Right lobe of liver (tissue), 4 donors: ENCODE measurements at regions not wholly inside any gene's neighbourhood (a gene's known extent, or its start where the extent isn't known, plus 50 kb on each side); places are given as distances from the start of the nearest gene placed in this dataset.
"Not testable (repeated sequence)": the region's sequence is repeated elsewhere in the genome, so short reads cannot be mapped to it uniquely, and the experiment has no call there.

Source experiments
- POLR2A ChIP-seq: fragments of 450-650 bp; IDR thresholded peaks from one replicate; pipeline ENCODE4 v1.6.1; 2017; ENCODE audit warnings: antibody characterized with exemption, mild to moderate bottlenecking
- TF ChIP-seq, protein P1 (sequence below), 4 donors: fragments of 200-600 bp in 3 of 4; fragments of 450-650 bp in 1 of 4; IDR thresholded peaks; one replicate each; pipeline versions ENCODE4 v1.5.1 to v1.8.0; 2016 to 2022; ENCODE audit warnings: antibody characterized with exemption in 4 of 4, mild to moderate bottlenecking in 2 of 4
- donor health status: DM: no; HTN: no; CAD: no.
- donor health status: DM: no; HTN: no; CAD: no.
- donor health status: DM: no; HTN: yes; CAD: no.

DNA sequence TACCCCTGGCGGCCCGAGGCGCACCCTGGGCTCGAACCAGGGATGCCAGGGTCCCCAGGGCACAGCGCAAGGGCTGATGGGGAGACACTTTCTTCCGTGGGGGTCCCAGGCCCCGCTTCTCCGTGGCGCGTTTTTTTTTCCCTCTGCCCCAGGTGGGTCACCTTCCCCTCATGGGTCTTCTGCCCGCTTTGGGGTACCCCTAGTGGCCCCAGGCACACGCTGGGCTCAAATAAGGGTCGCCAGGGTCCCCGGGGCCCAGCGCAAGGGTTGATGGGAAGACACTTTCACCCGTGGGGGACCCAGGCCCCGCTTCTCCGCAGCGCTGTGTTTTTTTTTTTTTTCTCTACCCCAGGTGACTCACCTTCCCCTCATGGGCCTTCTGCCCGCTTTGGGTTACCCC, 163.3 kb upstream of the ZNG1F start:
- TF ChIP-seq, protein P1, sequence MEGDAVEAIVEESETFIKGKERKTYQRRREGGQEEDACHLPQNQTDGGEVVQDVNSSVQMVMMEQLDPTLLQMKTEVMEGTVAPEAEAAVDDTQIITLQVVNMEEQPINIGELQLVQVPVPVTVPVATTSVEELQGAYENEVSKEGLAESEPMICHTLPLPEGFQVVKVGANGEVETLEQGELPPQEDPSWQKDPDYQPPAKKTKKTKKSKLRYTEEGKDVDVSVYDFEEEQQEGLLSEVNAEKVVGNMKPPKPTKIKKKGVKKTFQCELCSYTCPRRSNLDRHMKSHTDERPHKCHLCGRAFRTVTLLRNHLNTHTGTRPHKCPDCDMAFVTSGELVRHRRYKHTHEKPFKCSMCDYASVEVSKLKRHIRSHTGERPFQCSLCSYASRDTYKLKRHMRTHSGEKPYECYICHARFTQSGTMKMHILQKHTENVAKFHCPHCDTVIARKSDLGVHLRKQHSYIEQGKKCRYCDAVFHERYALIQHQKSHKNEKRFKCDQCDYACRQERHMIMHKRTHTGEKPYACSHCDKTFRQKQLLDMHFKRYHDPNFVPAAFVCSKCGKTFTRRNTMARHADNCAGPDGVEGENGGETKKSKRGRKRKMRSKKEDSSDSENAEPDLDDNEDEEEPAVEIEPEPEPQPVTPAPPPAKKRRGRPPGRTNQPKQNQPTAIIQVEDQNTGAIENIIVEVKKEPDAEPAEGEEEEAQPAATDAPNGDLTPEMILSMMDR (IDR thresholded peaks at IDR 0.05), result not testable (repeated sequence)
- not testable (repeated sequence) for TF ChIP-seq POLR2A
